ENCODE measurements at regions not wholly inside any gene's neighbourhood (a gene's known extent, or its start where the extent isn't known, plus 50 kb on each side); places are given as distances from the start of the nearest gene placed in this dataset.

- no peak for TF ChIP-seq CTCF (conservative IDR thresholded peaks at IDR 0.05; ENCODE audit: low read depth, low read length)
- H3K4me3 ChIP-seq (ENCODE audit: low read length), result no peak overlapping the region
- DNase-seq (ENCODE audit: low read depth), result no peak
Measured at GRCh38 chr15:79513417-79513816, 81.3 kb downstream of the MINAR1 start.

GRCh38 chr15:79513940-79514339 is 81.8 kb downstream of the MINAR1 start:
- H3K4me3 ChIP-seq (ENCODE audit: low read length), result no peak overlapping the region
- no peak for TF ChIP-seq CTCF (conservative IDR thresholded peaks at IDR 0.05; ENCODE audit: low read depth, low read length)
- no peak for DNase-seq (ENCODE audit: low read depth)

DNA sequence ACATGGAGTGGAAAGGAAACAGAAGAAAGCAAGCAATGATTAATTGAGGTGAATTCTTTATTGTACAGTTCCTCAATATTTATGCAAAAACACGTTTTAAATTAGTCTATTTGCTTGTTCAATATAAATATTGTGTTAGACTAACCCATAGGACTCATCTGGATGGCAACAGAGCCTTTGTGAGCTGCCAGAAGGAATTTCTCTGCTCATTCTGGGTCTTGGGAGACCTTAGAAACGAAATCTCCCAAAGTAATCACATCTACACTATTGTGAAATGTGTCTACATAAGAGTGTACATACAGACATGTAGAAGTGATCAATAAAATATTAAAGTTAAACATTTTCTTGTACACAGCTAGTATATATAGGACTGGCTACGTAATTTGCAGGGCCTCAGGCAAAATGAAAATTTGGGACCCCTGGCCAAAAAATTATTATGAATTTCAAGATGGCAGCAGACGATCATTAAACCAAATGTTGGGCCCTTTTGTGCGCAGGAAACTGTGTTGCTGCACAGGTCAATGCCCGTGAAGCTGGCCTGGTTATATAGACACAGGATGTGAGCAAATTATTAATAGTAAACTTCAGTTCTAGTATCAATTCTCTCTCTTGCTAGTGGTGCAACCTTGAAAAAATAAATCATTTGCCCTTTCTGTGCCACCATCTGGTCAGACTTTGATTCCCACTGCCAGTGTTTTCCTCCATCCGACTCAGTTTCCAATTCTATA is 83.3 kb downstream of the MINAR1 start:
- H3K4me3 ChIP-seq (ENCODE audit: low read length), result no peak overlapping the region
- no peak for TF ChIP-seq CTCF (conservative IDR thresholded peaks at IDR 0.05; ENCODE audit: low read depth, low read length)
- DNase-seq (ENCODE audit: low read depth), result no peak

DNA sequence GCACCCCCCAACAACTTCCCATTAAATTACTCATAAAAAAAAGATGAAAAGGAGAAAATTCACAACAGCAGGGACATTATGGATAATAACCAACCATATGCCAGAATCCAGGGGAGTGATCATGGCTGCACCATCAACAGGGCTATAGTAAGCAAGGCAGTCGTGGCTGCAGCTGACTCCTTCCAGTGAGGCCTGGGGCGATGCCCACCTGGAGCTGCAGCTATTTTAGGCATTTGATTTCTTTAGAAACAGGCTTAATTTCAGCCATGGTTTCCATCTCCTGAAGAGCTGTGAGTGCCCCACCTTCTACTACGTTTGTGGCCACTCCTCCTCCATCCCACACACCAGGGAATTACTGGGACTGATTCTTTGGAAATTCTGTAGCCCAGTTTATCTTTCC is 84.0 kb downstream of the MINAR1 start:
- H3K4me3 ChIP-seq (ENCODE audit: low read length), result no peak overlapping the region
- TF ChIP-seq CTCF (conservative IDR thresholded peaks at IDR 0.05; ENCODE audit: low read depth, low read length), result no peak
- no peak for DNase-seq (ENCODE audit: low read depth)

DNA sequence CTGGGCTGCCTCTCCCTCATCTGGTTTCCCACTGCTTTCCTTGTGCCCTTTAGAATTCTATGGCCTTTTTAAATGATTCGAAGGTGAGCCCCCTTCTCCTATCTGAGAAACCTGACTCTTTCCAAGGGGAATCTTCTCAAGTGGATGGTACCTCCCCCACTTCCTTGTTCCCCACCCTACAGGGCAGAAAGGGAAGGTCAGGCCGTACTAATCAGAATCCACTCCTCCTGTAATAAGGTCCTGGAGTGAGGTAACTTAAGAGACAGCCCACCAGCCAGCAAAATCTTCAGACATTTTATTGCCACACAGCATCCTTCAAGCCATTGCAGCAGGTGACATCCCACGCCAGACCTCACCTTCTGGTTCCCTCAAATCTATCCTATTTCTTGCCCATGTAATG is 84.5 kb downstream of the MINAR1 start:
- no peak overlapping the region for H3K4me3 ChIP-seq (ENCODE audit: low read length)
- no peak for DNase-seq (ENCODE audit: low read depth)
- no peak for TF ChIP-seq CTCF (conservative IDR thresholded peaks at IDR 0.05; ENCODE audit: low read depth, low read length)

GRCh38 chr15:79519628-79520027 is 87.5 kb downstream of the MINAR1 start:
- no peak for TF ChIP-seq CTCF (conservative IDR thresholded peaks at IDR 0.05; ENCODE audit: low read depth, low read length)
- DNase-seq (ENCODE audit: low read depth), result no peak
- no peak overlapping the region for H3K4me3 ChIP-seq (ENCODE audit: low read length)

GRCh38 chr15:79520654-79521053 is 88.5 kb downstream of the MINAR1 start:
- TF ChIP-seq CTCF (conservative IDR thresholded peaks at IDR 0.05; ENCODE audit: low read depth, low read length), result no peak
- no peak overlapping the region for H3K4me3 ChIP-seq (ENCODE audit: low read length)
- DNase-seq (ENCODE audit: low read depth), result no peak

Measured in retinal pigment epithelial cell (primary cell).